ENCODE measurements at regions not wholly inside any gene's neighbourhood (a gene's known extent, or its start where the extent isn't known, plus 50 kb on each side); places are given as distances from the start of the nearest gene placed in this dataset.

DNA sequence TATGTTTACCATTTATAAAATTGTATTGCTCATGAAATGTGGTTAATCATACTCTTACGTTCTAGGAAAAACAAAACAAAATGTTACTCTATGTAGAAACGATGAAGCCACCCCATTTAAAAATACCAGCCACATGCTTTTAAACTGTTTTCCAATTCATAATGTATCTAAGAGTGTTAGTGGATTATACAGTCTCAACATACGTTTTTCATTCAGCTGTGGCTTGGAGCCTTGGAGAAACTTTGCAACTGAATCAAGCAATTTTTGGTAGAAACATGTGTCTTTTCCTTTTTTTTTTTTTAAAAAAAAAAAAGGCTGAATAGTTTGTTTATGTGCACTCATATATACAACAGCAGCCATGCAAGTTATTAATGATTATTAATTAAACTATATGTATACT is 378.0 kb upstream of the SEMA3D start:
- no peak for DNase-seq

DNA sequence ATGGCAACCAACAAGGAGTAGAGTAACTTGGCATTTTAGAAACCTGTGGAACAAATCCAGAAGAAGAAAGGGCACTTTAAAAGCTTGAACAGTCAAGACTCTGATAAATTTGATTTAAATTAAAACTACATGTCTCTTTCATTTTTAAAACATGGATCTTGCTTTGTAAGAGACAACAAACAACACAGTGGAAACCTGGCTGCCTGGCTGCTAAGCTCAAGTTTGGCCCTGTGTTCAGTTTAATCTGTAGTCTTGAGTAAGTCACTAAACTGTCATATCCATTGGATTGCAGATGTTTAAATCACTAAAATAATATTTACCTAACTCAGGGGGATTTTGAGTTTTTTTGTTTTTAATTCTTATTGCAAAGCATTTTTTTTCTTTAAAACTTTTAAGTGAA is 374.9 kb upstream of the SEMA3D start:
- no peak for DNase-seq

DNA sequence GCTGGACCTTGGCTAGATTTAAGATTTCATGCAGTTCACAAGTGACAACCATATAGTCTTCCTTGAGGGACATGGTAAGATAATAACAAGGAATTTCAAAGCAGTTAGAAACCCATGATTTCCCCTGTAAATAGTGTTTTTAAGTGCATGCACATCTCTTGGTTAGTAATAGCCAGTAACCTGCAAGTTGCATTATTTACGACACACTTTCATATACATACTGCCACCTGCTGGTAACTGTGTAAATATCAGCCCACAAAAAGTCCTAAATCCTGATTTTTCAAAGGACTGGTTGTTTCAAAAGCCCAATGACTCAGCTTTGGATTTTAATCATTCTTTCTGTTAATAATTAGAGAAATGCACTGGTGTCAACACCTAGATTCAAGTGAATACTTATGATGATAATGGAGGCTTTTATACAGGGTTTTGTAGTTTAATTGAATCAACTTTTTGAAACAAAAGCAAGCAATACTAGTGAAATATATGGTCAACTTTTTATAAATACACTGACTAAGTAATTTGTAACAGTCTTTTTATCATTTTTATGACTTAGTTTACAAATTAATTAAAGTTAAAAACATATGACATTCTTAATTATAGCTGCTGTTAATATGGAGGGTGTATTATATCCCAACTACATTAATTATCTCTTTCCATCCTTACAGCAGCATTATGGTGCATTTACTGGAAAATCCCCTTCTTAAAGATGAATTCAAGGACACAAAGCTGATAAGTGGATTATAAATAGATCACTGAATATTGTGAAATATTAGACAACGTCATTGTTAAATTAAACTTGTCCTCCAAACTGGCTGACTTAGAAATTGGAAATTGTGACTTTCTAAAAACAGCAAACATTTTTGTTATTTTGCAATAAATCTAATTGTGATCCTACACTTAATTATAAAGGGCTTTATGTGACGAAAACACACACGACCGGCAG is 367.7 kb upstream of the SEMA3D start:
- DNase-seq, result no peak

DNA sequence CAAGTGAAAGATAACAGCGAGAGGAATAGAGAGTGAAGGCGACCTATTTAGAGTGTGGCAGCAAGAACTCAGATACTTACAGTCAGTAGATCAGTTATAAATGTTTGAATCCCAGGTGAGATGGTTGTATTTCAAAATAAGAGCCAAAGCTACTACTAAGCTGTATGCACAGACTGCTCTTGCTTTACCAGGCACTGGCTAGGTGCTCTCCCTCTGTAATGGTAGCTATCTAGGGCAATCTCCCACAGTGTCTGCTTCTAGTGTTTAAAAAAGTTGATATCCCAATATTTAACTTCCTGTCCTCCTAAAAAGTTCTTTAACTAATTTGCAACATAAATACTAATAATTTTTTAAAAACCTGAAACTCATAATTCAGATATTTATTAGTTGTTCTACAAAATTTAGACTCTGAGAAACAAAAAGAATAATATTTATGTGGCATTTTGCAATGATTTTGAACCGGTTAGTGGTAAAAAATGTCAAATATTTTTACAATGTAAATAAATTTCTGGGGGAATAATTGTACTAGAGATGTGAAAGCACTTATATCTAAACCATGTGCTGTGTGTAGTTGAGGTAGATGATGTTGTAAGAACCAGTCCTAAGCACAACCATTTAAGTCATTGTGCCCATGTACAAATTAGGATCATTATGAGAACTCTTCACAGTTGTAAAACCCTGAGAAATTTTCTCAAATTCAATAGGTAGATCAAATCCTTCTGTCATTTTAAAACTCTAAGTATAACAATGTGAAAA is 349.3 kb upstream of the SEMA3D start:
- DNase-seq, result no peak

DNA sequence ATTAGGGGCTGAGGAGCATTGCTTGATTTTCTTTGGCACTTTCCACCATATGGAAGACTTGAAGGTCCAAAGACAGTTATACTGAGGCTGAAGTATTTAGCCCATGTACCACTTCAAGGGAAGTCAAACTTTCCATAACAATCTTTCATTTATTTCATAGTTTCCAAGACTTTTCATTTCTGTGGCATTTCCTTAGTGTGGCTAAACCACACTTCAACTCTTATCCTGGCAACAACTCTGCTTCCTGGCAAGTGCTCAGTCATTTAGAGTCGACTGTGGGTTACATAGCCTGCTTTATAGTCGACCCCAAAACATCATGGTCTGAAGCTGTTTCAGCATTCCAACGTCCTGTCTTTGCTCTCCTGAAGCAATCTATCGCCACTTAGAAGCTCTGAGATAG is 343.0 kb upstream of the SEMA3D start:
- no peak for DNase-seq

DNA sequence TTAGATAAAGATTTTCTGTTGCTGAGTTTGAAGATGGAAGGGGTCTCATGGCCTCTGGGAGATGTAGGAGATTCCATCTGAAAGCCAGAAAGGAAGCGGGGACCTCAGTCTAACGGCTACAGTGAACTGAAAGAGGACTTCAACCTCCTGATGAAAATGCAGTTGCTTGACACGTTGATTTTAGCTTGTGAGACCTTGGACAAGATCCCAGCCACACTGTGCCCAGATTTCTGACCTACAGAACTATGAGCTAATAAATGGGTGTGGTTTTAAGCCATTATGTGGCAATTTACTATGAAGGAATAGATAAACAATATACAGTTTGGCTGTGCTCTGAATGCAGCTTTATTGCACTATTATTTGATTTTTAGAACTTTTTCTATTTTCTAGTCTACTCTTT is 342.3 kb upstream of the SEMA3D start:
- DNase-seq, result no peak

DNA sequence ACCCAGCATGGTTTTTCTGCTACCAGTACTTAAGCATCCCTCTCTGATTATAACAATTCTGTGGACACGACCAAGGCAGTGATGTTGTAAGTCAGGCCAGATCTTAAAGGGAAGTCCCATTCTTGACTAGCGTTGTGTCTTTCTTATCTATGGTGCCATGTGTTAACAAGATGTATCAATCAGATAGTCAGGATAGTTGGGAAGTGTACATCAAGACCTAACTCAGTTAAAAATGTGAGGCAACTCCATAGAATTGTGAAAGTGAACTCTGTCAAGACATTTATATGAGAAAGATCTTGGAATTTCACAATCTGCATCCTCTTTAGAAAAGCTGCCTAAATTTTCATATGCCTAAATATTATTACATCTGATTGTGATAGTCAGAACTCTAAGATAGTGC is 341.7 kb upstream of the SEMA3D start:
- DNase-seq, result no peak

DNA sequence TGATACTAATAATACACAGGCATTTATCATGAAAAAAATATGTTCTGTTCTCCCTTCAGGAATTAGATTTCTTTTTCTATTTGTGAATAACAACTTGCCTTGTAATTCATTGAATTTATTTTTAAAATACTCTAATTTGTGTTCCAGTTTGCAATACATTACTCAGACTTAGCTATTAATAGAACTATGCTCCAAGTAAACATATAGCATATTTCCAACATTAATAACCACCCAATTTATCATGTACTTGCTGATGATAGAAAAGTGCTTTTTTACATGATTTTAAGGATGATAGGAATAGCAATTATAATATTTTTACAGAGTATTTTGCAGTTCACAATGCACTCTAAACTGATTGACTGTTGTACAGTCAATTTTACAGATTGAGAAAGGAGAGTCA is 338.8 kb upstream of the SEMA3D start:
- DNase-seq, result no peak

DNA sequence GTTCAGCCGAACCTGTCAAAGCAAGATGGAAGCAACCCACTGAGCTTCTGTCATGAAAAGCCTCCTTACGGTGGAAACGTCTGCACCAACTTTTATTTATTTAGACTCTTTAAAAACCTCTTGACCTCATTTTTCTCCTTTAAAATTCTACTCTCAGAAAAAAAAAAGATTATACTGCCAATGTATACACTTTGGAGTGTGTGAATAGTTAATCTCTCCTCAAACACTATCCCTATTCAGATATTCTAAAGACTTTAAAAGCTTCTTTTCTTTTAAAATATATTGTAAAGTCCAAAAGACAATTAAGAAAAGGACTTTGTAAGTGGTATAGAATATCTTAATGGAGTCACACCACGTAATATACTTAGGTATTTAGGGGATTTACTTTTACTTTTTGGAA is 335.2 kb upstream of the SEMA3D start:
- DNase-seq, result no peak

DNA sequence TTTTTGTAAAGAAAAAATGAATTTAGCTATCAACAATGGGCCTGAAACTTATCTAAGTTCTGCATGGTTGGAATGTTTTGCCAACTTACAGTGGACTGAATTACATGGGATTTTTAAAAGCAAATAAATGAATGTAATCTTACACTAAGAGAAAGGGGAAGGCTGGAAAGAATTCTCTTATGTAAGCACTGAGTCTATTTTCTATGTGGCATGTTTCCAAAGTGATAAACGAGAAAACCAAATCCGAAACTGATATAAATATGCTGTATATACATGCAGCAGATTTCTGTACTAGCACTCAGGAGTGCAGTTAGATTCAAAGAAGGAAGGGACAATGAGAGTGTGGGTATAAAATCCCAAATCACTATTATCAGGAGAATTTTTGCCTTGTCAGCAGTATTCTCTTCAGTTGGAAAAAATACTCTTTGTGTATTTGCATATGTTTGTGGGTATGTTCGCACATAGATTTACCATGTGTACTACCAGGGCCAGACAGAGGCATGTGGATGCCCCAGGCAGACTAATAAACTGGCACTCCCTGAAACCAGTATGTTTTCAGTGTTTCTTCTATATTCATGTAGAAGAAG is 334.3 kb upstream of the SEMA3D start:
- DNase-seq, result no peak

DNA sequence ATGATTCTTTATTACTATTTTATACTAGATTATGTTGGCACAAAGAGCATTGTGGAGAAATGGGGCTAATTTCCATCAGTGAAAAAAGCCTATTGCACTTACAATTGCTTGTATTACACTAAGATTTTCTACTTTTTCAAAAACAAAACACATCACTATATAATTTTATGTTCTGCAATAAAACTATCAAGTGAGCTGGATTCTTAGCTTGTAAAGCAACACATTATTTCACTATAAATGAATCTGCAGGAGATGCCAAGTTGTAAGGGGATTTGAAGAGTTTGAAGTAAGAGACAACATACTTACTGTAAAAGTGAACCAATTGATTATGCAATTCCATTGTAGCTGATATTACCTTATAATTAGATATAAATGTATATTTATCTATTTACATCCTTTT is 333.3 kb upstream of the SEMA3D start:
- no peak for DNase-seq

DNA sequence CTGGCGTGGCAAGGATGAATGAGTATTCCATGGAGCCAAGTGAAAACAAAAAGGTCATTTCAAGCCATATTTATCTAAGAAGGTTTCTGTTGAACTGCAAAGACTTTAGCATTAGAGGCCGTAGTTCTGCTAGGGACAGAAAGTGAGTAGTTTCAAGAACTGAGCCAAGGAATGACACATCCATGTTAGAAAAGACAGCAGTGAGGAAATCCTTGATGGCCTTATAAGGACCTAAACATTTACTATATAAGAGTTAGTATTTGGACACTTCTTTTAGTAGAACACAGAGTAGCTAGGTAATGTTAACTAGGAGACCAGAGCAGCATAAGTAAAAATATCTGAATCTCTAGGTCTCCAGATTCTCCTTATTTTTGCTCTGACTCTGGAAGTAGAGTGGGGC is 329.8 kb upstream of the SEMA3D start:
- no peak for DNase-seq

DNA sequence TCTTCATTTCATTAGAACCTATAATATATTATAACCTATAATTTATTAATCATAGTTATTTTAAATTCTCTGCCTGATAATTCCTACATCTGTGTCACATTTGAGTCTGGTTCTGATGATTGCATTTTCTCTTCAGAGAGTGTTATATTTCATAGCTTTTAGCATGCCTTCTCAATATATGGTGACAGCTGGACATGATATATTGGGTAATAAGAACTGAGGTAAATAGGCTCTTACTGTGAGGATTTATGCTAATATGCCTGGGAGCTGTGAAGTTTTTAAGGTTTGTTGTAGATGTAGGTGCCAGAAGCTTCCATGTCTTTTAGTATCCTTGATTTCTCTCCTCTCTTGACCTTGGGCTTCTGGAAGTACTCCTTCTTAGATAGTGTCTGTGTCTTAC is 325.9 kb upstream of the SEMA3D start:
- DNase-seq, result no peak

DNA sequence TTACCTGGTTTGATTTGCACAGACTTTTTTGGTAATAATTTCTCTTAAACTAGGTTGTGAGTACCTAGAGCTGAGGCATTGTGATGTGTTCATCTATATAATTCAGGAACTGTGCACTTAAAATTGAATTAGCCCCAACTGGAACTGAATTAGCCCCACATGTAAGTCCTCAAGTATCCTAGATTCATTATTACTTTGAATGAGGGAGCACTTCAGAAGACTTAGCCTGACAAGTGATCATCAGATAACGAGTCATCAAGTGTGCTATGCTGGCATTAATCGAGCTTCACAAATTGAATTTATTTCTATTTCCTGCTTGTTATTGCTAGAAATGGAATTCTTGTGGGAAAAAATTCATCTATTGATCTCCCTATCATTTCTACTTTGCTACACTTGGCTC is 323.4 kb upstream of the SEMA3D start:
- DNase-seq, result no peak

DNA sequence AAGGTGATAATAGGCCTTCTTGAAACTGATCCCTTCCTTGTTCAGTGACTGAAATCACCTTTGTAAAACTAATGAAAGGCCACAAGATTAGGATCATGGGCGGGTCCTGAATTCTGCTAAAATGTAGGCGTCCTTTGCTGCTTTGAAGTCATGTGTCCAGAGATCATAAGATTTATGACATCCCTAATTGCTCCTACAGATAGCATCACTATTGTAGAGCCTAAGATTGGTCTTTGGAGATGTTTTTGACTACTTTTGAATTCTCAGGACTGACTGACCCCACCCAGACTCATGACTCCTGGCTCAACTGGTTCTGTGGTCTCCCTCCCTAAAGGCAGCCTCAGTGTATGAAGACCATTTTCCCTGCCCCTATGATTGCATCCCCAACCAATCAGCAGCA is 322.6 kb upstream of the SEMA3D start:
- DNase-seq, result no peak

DNA sequence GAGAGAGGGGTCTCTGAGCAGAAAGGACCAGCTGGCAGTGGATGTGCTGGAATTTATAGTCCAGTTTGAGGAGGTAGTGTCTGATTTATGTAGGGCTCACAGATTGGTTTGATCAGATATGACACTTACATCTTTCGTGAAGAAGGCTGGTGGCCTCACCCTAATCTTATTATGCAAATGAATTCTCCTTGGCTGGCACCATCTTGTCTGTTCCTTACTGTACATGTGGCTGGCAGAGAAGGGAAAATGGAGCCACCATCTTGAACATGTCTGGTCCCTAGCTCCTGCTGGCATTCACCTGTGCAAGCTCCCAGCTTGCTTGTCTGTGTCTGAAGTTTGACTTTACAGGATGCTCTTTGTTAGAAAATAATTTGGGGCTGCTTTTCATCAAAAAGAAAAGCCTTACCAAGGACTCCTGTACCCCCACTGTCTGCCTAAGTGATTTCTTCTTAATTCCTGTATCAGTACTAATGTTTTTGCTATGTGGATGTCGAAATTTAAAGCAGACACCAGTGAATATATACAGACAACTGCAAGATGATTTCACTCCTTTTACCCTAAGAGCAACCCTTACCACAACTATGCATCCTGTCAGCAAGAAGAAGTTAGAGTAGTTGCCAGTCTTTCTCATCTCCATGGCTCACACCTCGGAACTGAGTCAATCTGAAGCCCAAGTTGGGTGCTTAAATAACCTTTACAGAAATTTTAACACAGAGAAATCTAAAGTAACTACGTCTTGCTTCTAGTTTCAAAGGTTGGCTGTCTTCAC is 322.0 kb upstream of the SEMA3D start:
- DNase-seq, result no peak

DNA sequence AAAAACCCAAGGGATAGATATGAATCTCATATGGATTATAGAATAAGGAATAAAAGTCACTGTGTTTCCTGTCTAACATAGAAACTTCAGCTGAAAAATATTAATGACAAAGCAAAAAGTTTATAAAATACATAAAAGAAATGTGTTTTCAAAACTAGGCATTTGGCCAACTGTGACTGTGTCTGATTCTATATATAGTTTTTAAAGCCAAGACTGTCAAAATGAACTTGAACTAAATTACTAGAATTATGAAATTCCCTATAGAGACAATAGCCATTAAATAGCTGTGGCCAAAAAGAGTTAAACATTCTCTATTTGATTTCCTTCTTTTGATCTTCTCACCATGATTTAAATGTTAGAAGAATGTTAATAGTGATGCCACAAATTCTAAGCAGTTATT is 311.2 kb upstream of the SEMA3D start:
- no peak for DNase-seq

DNA sequence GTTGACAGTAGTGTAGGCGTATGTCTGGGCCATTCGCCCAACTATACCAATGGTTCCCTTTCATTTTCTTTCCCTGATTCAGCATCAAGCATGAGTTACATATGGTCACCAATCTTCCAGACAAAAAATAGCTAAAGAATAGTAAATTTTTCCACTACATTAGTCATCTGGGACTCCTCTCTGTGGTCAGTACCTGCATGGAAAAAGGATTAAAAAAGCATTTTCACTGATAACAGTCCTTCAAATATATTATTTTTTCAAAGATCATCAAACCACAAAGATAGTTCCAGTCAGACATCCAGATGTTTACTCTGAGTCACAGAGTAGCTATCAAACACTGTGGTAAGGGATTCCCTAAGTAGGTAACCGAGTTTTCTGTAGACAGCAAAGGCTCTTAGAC is 302.6 kb upstream of the SEMA3D start:
- DNase-seq, result no peak

DNA sequence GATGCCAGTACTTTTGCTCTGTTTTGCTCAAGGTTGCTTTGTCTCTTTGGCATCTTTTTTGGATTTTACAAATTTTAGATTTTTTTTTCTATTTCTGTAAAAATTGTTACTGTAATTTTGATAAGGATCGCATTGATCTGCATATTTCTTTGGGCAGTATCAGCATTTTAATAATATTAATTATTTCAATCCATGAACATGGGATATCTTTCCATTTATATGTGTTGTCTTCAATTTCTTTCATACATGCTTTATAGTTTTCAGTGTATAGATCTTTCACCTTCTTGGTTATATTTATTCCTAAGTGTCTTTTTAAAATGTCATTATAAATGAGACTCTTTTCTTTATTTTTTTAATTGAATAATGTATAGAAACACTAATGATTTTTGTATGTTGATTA is 301.6 kb upstream of the SEMA3D start:
- DNase-seq, result no peak

DNA sequence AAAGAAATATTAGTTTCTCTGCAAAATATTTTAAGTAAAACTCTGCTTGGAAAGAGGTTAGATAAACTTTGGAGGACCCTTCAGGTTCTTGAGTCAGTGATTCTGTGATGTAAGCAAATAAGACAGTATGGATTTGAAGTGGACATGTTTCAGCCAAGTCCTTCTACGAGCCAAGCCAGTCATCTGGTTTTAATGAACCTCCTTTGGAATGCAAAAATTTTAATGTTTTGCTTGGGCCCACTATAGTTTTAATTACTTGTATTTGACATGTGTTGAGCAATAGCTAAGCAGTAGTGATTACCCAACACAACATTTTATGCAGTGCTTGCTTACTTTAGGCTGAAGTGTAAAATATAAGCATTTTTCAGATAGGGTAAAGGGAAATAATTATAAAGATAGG is 296.3 kb upstream of the SEMA3D start:
- DNase-seq, result no peak

DNA sequence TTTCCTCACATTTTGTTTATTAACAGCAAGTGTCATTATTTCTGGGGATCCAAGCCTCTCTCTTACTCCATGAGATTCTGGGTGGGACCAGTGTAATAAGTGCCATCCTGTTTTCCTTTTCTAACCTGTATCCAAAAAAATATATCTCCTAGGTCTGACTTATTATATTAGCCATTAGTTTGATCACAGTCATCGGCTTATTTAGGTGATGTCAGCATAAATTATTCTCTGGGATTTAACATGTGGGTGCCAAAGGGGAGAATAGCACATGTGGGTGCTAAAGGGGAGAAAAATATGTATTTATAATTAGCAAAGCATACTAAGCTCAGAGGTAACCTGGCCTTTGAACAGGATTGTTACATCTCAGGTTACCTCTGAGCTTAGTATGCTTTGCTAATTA is 293.8 kb upstream of the SEMA3D start:
- no peak for DNase-seq

DNA sequence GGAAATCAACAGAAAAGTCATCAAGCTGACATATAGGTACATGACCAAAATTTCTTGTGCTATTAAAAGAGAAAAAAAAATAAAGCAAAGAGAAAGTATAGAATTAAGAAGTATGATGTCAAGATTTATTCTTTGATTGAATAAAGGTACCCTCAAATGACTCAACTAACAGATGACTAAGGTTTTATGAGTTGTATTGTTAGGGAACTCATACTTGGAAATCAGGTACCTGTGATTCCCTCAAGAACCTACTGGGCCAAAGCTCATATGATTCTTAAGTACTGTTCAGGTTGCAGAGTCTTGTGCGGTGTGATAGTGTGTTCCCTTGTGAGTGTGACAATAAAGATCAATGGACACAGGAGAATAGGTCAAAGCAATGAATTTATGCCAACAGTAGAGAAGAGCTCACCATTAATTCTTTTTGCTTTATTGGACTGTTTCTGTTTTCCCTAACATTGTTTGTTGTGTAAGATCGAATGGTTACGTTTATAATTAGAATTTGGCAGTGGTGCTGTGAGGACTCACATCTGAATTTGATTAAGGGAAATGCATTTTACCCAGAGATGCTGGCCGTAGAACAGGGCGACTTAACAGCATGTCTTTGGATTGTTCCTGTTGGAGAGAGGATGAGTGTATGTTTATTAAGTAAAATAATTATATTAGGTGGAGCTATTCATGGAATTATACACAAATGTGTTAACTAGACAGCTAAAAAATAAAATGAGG is 293.2 kb upstream of the SEMA3D start:
- DNase-seq, result no peak

DNA sequence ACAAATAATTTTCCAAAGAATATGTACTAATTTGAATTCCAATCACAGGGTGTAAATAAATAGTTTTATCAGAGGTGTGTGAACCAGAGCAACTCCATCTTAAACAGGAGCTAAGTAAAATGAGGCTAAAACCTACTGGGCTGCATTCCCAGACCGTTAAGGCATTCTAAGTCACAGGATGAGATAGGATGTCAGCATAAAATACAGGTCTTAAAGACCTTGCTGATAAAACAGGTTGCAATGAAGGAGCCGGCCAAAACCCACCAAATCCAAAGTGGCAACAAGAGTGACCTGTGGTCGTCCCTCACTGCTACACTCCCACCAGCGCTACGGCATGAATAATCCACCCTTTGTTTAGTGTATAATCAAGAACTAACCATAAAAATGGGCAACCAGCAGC is 291.7 kb upstream of the SEMA3D start:
- no peak for DNase-seq
